GM19397 (cell line): ENCODE measurements at regions not wholly inside any gene's neighbourhood (a gene's known extent, or its start where the extent isn't known, plus 50 kb on each side); places are given as distances from the start of the nearest gene placed in this dataset.
"Not testable (repeated sequence)": the region's sequence is repeated elsewhere in the genome, so short reads cannot be mapped to it uniquely, and the experiment has no call there.

Source experiments
- ATAC-seq: cut with Tn5 transposase; IDR thresholded peaks from one replicate; pipeline ENCODE4 v1.9.1; 2021; ENCODE audit warnings: mild to moderate bottlenecking, moderate library complexity; ENCODE audit not compliant: unreplicated experiment

DNA sequence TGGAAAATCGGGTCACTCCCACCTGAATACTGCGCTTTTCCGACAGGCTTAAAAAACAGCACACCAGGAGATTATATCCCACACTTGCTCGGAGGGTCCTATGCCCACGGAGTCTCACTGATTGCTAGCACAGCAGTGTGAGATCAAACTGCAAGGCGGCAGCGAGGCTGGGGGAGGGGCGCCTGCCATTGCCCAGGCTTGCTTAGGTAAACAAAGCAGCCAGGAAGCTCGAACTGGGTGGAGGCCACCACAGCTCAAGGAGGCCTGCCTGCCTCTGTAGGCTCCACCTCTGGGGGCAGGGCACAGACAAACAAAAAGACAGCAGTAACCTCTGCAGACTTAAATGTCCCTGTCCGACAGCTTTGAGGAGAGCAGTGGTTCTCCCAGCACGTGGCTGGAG lies 778.7 kb upstream of the HS3ST5 start:
- ATAC-seq = not testable (repeated sequence)

DNA sequence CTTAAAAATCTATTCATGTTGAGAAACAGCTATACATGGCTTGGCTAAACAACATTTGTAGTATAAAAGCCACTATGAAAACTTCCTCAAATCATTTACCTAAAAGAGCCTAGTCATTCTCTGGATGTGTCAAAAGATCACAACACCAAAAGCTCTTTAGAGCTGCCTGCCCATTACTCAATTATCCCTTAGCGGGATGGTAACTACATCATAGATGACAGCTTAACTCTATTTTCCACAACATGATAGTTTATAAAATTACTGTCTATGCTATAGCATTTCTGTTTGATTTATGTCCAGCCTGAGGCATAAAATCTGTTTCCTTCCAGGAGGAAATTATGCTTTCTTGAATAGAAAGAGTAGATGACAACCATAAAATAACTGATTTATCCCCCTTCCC lies 777.6 kb upstream of the HS3ST5 start:
- ATAC-seq = no peak

DNA sequence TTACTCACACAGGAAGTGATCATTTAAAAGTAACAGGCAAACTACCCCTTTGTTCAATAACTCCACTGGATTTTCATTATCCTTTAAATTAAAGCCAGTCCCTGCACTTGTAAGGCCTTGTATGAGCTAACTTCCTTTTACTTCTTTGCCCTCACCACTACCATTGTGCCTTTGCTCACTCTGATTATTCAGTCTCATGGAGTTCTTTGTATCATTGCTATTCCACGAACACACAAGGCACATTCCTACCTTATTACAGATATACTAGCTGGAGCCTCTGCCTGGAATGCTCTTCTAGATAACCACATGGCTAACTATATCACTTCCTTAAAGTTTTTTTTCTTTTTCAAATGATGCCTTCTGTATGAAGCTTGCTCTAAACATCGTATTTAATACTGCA lies 748.6 kb upstream of the HS3ST5 start:
- no peak for ATAC-seq

DNA sequence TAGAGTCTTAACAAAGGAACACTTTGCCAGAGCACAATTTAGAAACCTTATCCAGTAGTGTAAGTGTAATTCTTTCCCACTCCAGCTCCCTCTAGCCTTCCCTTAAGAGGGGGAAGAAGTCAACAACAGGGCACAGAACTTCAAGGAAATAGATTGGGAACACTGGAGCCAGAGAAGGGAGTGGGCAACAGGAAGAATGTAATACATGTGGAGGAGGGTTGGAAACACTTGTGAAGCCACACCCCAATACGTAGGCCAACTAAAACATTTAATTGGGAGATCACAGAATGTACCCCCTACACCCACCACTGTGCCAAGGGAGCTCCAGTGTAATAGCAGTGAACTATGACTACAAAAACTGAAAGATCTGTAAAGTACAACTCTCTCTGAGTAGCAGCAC lies 735.7 kb upstream of the HS3ST5 start:
- ATAC-seq = no peak

DNA sequence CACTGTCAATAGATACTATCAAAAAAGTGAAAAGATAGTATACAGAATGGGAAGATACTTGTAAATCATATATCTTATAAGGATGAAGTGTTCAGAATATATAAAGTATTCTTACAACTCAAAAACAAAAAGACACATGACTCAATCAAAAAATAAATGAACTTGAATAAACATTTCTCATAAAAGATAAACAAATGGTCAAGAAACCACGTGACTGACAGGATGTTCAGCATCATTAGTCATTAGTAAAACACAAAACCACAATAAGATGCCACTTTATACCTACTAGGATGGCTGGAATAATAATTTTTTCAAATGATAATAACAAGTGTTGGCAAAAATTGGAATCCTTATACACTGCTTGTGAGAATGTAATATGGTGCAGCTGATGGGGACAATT lies 729.1 kb upstream of the HS3ST5 start:
- no peak for ATAC-seq

DNA sequence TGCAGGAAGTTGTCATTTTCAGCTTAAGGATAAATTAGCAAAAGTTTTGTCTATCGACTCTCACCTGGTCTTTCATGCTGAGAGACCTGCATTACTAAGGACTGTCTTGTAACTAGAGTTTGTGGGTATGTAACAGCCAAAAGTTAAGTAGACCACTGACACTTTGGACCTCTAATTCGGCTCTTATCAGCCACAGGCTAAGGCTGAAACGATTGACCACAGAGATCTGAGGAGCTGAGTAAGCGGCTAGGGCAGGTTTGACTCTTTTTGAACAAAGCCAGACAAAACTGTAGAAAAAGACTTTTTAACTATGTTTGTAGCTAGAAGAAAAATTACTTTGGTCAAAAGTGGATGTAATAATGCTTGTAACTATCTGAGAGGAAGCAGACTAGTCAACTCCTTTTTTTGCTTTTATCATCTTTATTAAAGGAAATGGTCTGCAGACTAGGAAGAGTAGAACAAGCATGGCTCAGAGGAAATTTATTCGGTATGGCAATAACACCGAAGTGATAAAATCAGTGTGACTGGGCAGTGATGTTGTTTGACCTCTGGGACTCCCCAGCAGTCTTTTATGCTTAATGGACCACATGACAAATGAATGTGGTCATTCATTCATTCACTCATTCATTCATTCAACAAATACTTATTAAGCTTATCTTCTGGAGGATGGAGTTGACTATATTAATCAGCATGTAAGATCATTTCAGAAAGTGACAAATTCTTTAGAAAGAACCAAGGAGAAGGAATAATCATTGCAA lies 725.0 kb upstream of the HS3ST5 start:
- ATAC-seq = no peak

DNA sequence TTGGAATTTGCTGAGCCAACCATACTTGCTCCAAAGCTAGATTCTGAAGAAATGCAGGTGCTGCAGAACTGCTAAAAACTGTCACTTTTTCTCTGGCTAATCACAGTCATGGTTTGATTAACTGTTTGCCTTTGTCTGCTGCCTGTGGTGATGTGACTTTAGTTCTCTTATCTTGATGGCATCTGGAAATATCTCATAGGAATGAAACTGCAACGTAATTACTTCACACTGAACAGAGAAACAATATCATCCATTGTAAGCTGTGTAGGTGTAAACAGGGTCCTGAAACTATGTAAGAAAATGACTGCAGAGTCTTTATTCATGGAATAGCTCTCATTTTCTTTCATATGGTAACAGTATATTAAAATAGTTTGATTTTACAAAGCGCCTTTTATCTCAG lies 721.9 kb upstream of the HS3ST5 start:
- ATAC-seq = no peak

DNA sequence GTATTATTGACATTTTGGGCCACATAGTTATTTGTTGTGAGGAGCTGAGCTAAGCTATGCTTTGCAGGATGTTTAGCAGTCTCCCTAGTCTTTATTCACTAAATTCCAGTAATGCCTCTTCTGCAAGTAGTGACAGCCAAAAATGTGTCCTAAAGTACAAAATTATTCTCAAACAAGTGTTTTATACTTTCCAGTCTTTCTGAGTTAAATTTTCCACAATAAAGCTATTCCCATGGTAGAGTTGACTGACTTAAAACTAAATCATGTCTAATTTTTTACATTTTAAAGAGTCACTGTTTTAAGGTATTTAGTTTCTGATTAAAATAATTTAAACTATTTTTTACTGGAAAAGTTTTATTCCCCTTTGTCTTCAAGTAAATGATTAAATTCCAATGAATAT lies 717.8 kb upstream of the HS3ST5 start:
- ATAC-seq = no peak

DNA sequence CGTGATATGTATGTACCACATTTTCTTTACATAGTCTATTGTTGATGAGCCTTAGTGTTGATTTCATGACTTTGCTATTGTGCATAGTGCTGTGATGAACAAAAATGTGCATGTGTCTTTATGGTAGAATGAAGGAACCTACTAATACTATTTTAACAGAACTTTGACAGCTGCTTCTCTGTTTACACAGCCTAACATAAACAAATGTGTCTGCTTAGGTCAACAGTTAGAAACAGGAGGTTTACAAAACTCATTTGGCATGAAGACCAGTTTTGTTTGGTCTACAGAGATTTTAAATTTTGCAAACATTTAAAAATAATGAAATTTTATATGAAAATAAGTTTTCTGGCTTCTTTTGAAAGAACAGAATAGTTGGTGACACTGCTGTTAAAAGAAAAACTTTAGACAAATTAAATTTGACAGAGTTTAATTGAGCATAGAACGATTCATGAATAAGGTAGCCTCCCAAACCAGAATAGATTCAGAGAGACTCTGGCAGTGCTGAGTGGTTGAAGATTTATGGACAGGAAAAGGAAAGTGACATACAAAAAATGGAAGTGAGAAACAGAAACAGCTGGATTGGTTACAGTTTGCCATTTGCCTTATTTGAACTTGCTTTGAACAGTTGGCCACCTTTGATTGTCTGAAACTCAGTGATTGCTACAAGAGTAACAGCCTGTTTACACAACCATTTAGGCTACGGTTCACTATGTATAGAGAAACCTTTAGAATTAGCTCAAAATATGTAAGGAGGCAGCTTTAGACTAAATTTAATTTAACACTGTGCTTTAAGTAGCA lies 715.8 kb upstream of the HS3ST5 start:
- ATAC-seq = peak; percentile 59

DNA sequence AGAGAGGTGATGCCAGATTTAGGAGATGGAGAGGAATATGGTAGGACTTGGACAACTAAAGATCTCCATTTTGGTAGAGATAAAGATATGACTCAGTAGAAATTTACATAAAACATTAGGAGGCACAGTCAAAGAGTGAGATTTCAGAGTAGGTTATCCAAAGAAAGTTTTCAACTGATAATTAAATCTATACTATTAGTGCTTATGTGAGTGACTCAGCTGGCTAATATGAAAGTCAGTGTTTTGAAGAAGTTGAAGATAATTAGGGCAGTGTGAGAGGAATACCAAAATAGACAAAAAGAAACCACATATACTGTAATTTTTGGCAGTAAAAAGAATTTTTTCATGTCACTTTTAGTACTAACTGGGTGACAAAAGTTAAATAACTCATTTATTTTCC lies 712.8 kb upstream of the HS3ST5 start:
- ATAC-seq = no peak

DNA sequence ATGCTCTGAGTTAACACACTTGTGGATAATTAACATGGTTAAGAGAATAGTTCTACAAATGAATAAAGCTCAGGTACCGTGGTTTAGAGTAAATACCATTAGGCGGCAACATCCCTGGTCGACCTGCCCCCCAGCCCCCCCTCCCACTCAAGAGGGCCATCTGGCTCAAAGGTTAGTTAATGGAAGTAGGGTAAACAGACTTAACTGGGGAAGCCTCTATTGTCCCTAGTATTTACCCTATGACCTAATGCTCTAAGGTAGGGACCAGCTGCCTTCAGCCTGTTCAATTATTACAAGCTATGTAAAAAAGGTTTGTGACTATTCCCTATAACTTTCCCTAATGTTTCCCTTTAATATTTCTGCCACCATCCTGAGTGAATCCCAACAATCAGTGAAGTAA lies 711.4 kb upstream of the HS3ST5 start:
- not testable (repeated sequence) for ATAC-seq

DNA sequence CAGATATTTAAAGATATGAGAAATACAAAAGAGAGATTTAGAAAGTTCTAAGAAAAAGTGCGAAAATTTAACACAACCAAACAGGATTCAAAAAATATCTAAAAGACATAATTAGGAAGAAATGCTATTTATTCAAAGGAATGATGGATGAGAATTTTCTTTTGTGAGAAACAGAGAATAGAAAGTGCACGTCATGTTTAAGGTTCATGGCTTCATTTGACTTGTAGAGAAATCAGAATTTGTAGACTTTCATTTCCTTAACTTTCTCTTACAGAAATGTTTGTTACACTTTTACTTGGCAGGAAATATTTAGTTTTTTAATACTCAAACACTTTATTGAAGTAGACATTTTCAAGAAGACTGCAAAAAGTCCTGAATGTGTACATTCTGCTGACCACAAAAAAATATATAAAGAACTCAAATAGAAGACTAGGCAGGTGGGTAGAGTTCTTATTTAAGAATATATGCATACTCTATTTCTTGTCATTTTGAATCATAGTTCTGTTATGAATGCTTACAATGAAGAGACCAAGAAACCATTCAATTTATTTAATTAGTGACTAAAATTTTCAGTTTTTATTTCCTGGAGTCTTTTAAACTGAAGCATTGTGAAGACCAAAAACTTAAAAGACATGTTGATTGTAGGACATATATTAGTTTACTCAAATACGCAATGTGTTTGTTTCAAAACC lies 710.5 kb upstream of the HS3ST5 start:
- no peak for ATAC-seq

DNA sequence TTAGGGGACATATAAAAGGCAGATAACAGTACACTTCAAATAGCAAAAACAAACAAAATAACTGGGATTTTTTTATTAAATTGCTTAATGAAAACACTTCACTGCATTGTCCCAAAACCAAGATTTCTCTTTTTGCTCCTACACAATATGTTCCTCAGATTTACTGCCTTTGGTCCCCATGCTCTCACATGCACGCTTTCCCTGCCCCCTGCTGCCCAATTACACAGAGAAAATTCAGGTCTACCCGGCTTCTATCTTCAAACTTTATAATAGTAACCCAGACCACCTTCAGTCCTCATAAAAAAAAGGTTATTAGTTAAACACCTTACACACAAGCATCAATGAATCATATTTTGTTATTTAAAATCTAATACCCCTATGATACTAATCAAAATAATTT lies 673.8 kb upstream of the HS3ST5 start:
- ATAC-seq = no peak

DNA sequence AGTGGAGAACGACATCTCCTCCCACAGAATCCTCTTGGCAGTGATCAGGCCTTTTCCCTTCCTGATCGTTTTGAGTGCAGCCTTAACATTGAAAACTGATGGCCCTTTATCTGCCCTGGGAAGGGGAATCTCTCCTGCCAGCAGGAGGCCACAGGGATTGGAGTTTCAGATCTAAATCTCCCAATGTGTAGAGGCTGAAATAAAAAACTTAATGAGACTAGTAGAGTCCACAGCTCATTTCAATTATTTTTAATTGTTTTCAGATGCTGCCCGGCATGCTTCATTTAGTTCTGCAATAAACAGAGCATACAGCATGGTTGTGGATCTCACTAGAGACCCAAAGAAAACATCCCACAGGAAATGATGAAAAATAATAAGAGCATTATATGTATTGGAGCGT lies 662.2 kb upstream of the HS3ST5 start:
- no peak for ATAC-seq

DNA sequence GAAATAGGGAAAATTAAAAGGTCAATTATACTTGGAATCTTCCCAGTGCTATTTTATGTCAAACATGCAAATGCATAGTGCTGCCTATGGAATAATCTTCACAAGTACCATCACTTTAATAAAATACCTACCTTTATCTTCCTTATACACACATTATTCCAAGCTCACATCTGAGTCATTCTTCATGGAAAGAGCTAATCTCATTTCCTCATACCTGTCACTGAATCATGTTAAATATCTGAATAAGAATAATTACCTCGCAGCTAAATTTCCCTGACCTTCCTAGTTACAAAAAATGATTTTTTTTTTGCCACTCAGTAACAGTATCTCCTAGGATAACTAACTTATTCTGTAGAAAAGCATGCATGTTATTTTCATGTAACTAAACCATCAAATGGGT lies 661.4 kb upstream of the HS3ST5 start:
- no peak for ATAC-seq

DNA sequence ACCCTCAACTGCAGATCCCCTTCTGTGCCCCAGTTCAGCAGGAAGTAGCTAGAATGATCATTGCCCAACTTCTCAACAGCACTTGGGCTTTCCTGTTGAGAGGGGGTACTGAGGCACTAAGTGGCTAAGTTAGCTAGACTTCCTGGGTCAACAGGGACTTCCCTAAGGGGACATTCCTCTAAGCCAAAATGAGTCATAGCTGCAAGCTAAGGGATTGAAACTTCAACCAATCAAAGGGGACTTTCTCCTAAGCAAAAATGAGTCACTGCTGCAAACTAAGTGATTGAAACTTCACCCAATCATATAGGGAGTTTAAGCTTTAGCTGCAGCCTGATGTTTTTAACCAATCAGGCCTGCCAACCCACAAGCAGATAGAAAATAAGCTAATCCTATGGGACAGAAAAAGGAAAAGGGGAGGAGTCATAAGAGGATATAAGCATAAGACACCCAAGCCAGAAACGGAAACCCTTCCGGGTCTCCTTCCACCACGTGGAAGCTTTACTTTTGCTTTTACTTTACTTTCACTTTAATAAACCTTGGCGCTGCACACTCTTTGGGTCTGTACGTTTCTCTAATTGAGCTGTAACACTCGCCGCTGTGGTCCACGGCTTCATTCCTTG lies 659.0 kb upstream of the HS3ST5 start:
- no peak for ATAC-seq

DNA sequence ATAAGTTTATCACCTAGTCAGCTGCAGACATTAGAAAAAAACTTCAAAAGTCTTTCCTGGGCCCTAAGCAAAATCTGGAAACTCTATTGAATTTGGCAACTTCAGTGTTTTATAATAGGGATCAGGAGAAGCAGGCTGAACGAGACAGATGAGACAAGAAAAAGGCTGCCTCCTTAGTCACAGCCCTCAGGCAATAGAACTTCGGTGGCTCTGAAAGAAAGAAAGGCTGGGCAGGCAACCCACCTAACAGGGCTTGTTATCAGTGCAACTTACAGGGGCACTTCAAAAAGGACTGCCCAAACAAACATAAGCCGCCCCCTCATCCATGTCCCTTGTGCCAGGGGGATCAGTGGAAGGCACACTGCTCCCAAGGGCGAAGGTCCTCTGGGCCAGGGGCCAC lies 657.9 kb upstream of the HS3ST5 start:
- ATAC-seq = no peak

DNA sequence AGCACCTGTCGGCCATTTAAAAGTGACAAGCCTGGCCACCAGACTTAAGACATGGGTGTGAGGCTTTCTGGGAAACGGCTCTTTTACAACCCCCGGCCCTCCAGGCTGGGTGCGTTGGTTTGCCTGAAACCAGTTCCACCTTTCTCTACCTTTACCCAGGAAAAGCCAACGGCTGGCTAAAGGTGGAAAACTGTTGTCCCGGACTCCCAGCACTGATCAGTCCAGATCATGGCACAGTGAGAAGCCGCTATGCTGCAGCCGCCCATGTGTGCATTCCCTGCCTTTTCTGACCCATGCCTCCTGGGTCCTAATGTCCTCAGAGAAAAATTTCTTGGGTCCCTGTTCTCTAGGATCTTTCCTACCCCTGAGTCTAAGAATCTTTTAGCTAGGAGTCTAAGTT lies 655.7 kb upstream of the HS3ST5 start:
- ATAC-seq = no peak

DNA sequence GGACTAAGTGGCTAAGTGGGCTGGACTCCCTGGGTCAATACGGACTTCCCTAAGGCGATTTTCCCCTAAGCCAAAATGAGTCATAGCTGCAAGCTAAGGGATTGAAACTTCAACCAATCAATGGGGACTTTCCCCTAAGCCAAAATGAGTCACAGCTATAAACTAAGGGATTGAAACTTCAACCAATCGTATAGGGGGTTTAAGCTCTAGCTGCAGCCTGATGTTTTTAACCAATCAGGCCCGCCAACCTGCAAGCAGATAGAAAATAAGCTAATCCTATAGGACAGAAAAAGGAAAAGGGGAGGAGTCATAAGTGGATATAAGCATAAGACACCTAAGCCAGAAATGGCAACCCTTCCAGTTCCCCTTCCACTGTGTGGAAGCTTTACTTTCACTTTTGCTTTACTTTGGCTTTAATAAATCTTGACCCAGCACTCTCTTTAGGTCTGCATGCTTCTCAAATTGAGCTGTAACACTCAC lies 655.0 kb upstream of the HS3ST5 start:
- ATAC-seq = peak; percentile 73

DNA sequence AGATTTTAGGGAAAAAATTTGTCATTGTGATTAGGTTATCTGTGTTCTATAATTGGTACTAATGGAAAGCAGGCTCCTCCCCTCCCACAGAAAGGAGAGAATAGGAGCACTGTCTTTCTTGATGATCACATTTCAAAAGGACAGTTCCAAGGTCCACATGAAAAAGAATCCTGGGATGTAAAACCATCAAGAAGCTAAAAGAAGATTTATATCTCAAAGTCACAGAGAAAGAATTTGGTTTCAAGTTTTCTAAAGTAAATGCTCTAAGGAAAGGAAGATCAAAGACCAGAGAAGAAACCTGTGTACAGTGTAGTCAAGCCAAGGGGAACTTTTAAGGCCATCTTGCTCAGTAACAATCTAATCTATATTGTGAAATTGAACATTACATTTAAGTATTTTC lies 652.7 kb upstream of the HS3ST5 start:
- ATAC-seq = no peak

DNA sequence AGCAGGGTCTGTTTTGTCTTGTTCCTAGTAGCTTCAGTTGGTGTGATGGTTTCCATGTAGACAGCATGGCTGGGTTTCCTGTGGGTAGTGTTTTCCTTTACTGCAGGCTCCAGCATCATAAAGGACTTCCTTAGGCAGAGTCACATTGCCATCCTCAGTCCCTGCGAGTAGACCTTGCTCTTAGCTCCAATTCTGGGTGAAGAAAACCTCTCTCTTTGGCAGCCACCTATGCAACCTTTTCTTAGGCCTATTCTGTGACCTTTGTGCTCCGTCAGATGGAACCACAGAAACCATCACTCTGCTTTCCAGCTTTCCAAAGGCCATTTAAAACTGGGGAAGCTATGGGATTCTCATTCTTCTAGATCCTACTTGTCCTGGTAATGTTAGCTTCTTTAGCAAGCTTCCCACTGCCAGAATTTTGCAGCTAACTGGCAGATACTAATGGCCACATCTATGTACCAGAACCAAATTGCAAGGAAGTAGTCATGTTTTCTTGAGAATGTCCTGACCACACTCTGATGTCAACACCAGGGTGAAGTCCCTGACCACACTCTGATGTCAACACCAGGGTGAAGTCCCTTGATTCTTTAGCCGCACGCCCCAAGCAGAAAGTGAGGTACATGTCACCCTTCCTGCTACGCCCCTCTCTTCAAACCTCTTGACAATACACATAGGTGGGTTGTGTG lies 646.6 kb upstream of the HS3ST5 start:
- ATAC-seq = peak; percentile 99
